Tibial nerve (tissue), 4 donors: ENCODE measurements at regions not wholly inside any gene's neighbourhood (a gene's known extent, or its start where the extent isn't known, plus 50 kb on each side); places are given as distances from the start of the nearest gene placed in this dataset.

Source experiments
- DNase-seq, 2 donors: peaks; one replicate each; pipeline ENCODE4 v3.0.0-alpha.2; 2019; ENCODE audit warnings: low spot score in 2 of 2
- H3K27ac ChIP-seq, 4 donors: fragments of 200-600 bp; sonication (generic) in 3 of 4; one replicate each; pipeline ENCODE4 v1.5.1; 2017 to 2019; ENCODE audit warnings: mild to moderate bottlenecking in 1 of 4
- H3K27me3 ChIP-seq, 2 donors: fragments of 200-600 bp; sonication (generic) in 1 of 2; one replicate each; pipeline versions ENCODE4 v1.5.1 to v1.6.0; 2017 to 2019
- H3K36me3 ChIP-seq, 3 donors: fragments of 200-600 bp; sonication (generic); one replicate each; pipeline ENCODE4 v1.5.1; 2018 to 2019
- H3K4me1 ChIP-seq, 4 donors: fragments of 200-600 bp; sonication (generic) in 3 of 4; one replicate each; pipeline ENCODE4 v1.5.1; 2017 to 2019
- H3K4me3 ChIP-seq, 4 donors: fragments of 200-600 bp; sonication (generic) in 3 of 4; one replicate each; pipeline ENCODE4 v1.5.1; 2017 to 2019; ENCODE audit warnings: mild to moderate bottlenecking in 1 of 4, moderate library complexity in 1 of 4
- H3K9me3 ChIP-seq, 4 donors: fragments of 200-600 bp; sonication (generic) in 3 of 4; one replicate each; pipeline ENCODE4 v1.5.1; 2017 to 2019
- EP300 ChIP-seq, 2 donors: sonication (generic); formaldehyde crosslinking; IDR thresholded peaks; one replicate each; pipeline ENCODE4 v1.6.1; 2017; ENCODE audit warnings: antibody characterized with exemption in 2 of 2, mild to moderate bottlenecking in 1 of 2
- POLR2A ChIP-seq, 2 donors: fragments of 450-650 bp; IDR thresholded peaks; one replicate each; pipeline ENCODE4 v1.6.1; 2017; ENCODE audit warnings: antibody characterized with exemption in 2 of 2, mild to moderate bottlenecking in 2 of 2, moderate library complexity in 2 of 2
- WGBS, 2 donors: methylation state at CpG; one replicate each; pipeline ENCODE4 v1.1.5; 2018; 5-methylcytosine and 5-hydroxymethylcytosine counted together
- TF ChIP-seq, protein P1 (sequence below), 5 experiments: fragments of 200-600 bp in 3 of 5; fragments of 450-650 bp in 2 of 5; sonication (generic) in 3 of 5; IDR thresholded peaks; one replicate each; pipeline ENCODE4 v1.5.1; 2016 to 2019; ENCODE audit warnings: antibody characterized with exemption in 5 of 5, mild to moderate bottlenecking in 3 of 5, moderate library complexity in 2 of 5

GRCh38 chr6:154570505-154570904, 60.0 kb upstream of the CNKSR3 start:
- no peaks in the 10 kb centered on the region for H3K36me3 ChIP-seq
- no peaks in the 10 kb centered on the region for H3K4me1 ChIP-seq
- no peak overlapping the region for H3K4me3 ChIP-seq
- no peak for DNase-seq
- H3K27me3 ChIP-seq, result no peaks in the 10 kb centered on the region
- no peaks in the 10 kb centered on the region for H3K9me3 ChIP-seq
- TF ChIP-seq, protein P1, sequence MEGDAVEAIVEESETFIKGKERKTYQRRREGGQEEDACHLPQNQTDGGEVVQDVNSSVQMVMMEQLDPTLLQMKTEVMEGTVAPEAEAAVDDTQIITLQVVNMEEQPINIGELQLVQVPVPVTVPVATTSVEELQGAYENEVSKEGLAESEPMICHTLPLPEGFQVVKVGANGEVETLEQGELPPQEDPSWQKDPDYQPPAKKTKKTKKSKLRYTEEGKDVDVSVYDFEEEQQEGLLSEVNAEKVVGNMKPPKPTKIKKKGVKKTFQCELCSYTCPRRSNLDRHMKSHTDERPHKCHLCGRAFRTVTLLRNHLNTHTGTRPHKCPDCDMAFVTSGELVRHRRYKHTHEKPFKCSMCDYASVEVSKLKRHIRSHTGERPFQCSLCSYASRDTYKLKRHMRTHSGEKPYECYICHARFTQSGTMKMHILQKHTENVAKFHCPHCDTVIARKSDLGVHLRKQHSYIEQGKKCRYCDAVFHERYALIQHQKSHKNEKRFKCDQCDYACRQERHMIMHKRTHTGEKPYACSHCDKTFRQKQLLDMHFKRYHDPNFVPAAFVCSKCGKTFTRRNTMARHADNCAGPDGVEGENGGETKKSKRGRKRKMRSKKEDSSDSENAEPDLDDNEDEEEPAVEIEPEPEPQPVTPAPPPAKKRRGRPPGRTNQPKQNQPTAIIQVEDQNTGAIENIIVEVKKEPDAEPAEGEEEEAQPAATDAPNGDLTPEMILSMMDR (IDR thresholded peaks at IDR 0.05), result no peak
- no peak for TF ChIP-seq POLR2A (IDR thresholded peaks at IDR 0.05)
- no peak for TF ChIP-seq EP300 (IDR thresholded peaks at IDR 0.05)
- H3K27ac ChIP-seq, result no peak overlapping the region
- WGBS, 2 donors, result 90 to 100% methylated on average over 2 of the region's 2 CpGs

DNA sequence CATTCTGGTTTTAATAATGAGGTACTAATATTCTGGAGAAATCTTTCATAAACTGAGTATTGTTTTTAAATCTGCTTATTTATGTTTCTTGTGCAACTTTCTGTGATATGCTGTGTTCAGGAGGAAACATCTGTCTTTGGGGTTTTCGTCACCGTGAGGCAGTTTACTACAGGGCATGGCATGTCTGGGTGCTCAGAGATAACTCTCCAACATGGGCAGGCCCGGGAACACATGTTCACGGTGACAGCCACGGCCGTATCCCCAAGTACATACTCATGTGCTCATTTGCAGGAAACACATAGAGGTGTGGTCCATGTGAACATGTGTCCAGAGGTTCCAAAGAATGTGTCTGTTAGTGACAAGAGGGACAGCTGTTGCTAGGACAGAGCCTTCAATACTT, 62.1 kb upstream of the CNKSR3 start:
- Histone ChIP-seq H3K9me3 (no peaks in the 10 kb centered on the region), H3K27ac (no peak overlapping the region), H3K27me3 (no peaks in the 10 kb centered on the region), H3K36me3 (no peaks in the 10 kb centered on the region), H3K4me3 (no peak overlapping the region), H3K4me1 (no peaks in the 10 kb centered on the region)
- no peak for DNase-seq
- 61 to 66% methylated on average over 6 of the region's 6 CpGs for WGBS, 2 donors
- TF ChIP-seq POLR2A (IDR thresholded peaks at IDR 0.05), result no peak
- no peak for TF ChIP-seq EP300 (IDR thresholded peaks at IDR 0.05)
- TF ChIP-seq, protein P1 (IDR thresholded peaks at IDR 0.05), result no peak

DNA sequence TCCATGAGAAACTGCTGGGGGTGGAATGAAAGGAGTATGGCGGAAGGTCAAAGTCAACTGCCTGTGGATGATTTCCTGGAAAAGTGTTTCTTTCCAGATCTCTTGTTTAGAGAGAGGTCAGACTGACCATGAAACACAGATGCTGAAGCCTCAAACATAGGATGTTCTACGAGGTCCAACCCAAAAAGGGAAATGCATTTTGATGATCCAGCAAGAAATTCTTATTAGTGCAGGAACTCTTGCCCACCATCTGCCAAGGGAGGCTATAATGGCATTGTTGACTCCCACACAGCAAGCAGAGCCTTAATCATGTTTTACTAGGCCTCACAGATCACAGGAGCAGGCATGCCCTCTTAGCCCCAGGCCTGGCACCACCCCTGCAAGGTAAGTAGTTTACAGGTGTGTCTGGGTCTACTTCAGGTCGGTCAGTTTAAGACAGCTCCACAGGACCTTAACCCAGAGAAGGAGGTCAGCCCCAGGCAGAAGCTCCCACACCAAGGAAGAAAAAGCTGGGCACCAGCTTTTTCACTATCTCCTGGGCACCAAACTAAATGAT, 67.6 kb upstream of the CNKSR3 start:
- no peak overlapping the region for H3K27ac ChIP-seq
- no peak for DNase-seq

DNA sequence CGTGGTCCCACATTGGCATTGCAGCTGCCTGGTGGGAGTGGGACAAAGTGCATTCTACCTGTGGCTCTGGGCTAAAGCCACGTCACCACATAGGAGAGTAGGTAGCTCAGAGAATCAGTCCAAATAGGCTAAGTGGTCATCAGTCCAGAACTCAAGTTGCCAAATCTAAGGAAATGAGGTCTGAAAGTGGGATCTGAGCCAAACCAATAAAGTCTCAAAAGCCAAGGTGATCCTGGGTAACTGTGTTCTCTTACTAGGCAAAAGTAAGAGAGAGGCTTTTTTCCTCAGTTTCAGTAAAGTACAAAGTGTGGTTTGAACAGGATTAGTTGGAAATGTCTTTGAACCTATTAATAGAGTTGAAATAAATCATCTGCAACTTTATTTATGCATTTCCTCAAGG, 68.6 kb upstream of the CNKSR3 start:
- no peaks in the 10 kb centered on the region for H3K27me3 ChIP-seq
- DNase-seq, result no peak
- TF ChIP-seq POLR2A (IDR thresholded peaks at IDR 0.05) (no peak), EP300 (IDR thresholded peaks at IDR 0.05) (no peak)
- TF ChIP-seq, protein P1 (IDR thresholded peaks at IDR 0.05), result no peak
- H3K4me3 ChIP-seq, result no peak overlapping the region
- no peaks in the 10 kb centered on the region for H3K36me3 ChIP-seq
- H3K27ac ChIP-seq, result no peak overlapping the region
- no peaks in the 10 kb centered on the region for H3K4me1 ChIP-seq
- 82 to 91% methylated on average over 2 of the region's 2 CpGs for WGBS, 2 donors
- peaks cover 0 to 9% (median 2%) of the 10 kb centered on the region in 4 donors for H3K9me3 ChIP-seq

More for the DNA sequence above, 67.6 kb upstream of the CNKSR3 start:
- H3K36me3 ChIP-seq, result no peaks in the 10 kb centered on the region
- 87 to 91% methylated on average over 3 of the region's 3 CpGs for WGBS, 2 donors
- H3K4me1 ChIP-seq, result no peaks in the 10 kb centered on the region
- TF ChIP-seq POLR2A (IDR thresholded peaks at IDR 0.05) (no peak), EP300 (IDR thresholded peaks at IDR 0.05) (no peak)
- TF ChIP-seq, protein P1 (IDR thresholded peaks at IDR 0.05), result no peak
- no peak overlapping the region for H3K4me3 ChIP-seq
- H3K9me3 ChIP-seq, result peaks cover 0 to 9% (median 2%) of the 10 kb centered on the region in 4 donors
- H3K27me3 ChIP-seq, result no peaks in the 10 kb centered on the region

GRCh38 chr6:154579485-154579884, 69.0 kb upstream of the CNKSR3 start:
- Histone ChIP-seq H3K36me3 (no peaks in the 10 kb centered on the region), H3K9me3 (peaks cover 0 to 9% (median 2%) of the 10 kb centered on the region in 4 donors), H3K4me3 (no peak overlapping the region), H3K4me1 (no peaks in the 10 kb centered on the region), H3K27me3 (no peaks in the 10 kb centered on the region), H3K27ac (no peak overlapping the region)
- no peak for DNase-seq
- 64 to 74% methylated on average over 3 of the region's 3 CpGs for WGBS, 2 donors
- TF ChIP-seq EP300 (IDR thresholded peaks at IDR 0.05) (no peak), POLR2A (IDR thresholded peaks at IDR 0.05) (no peak)
- TF ChIP-seq, protein P1 (IDR thresholded peaks at IDR 0.05), result no peak
